BJ (cell line): ENCODE measurements at regions not wholly inside any gene's neighbourhood (a gene's known extent, or its start where the extent isn't known, plus 50 kb on each side); places are given as distances from the start of the nearest gene placed in this dataset.

ENCODE experiments used
- CTCF ChIA-PET: fragments of 350-600 bp; formaldehyde crosslinking; extraction: SDS; loops from one replicate; lab custom pipeline; 2021; ENCODE audit warnings: antibody characterized with exemption, inconsistent platforms; lab: Yijun Ruan, JAX
- POLR2A ChIA-PET: fragments of 300-600 bp; sonication (Branson Sonifier 250); formaldehyde crosslinking; extraction: SDS; loops from one replicate; lab custom pipeline; 2021; ENCODE audit warnings: antibody characterized with exemption; lab: Charles Lee
- DNase-seq: peaks from one replicate; pipeline ENCODE4 v3.0.0-alpha.2; 2011; ENCODE audit warnings: low read depth
- H3K27me3 ChIP-seq: 2 replicates; pipeline ENCODE4 v1.6.0; 2011; ENCODE audit warnings: low read length; ENCODE audit not compliant: control insufficient read depth, insufficient read depth
- H3K36me3 ChIP-seq: 2 replicates; pipeline ENCODE4 v1.5.1; 2011; ENCODE audit warnings: low read length; ENCODE audit not compliant: control insufficient read depth, insufficient read depth
- H3K4me3 ChIP-seq: 2 replicates; pipeline ENCODE4 v1.5.1; 2011; ENCODE audit warnings: low read depth, mild to moderate bottlenecking, control low read depth, low read length
- CTCF ChIP-seq: IDR thresholded peaks from 2 replicates; pipeline ENCODE4 v1.5.1; 2011; ENCODE audit warnings: low read depth, mild to moderate bottlenecking, control low read depth, inconsistent platforms, low read length, moderate library complexity; ENCODE audit not compliant: insufficient read depth

GRCh38 chr6:91268941-91269340, 682.1 kb upstream of the MAP3K7 start:
- DNase-seq = no peak
- Histone ChIP-seq H3K27me3 (no peaks in the 10 kb centered on the region), H3K36me3 (no peaks in the 10 kb centered on the region), H3K4me3 (no peak overlapping the region)
- POLR2A ChIA-PET = no interaction called here
- CTCF ChIA-PET = no interaction called here
- no peak for TF ChIP-seq CTCF

- no peak overlapping the region for H3K4me3 ChIP-seq
- POLR2A ChIA-PET = no interaction called here
- H3K27me3 ChIP-seq = no peaks in the 10 kb centered on the region
- H3K36me3 ChIP-seq = no peaks in the 10 kb centered on the region
- DNase-seq = no peak
- TF ChIP-seq CTCF = no peak
- CTCF ChIA-PET = no interaction called here
These were observed 680.4 kb upstream of the MAP3K7 start for GRCh38 chr6:91267246-91267645.

- TF ChIP-seq CTCF = no peak
- H3K27me3 ChIP-seq = no peaks in the 10 kb centered on the region
- CTCF ChIA-PET = interaction anchor here (0.6 kb wide), 1 partner anchor 628 kb away, joined by 4 read pairs; no protein-coding TSS in a partner anchor
- H3K36me3 ChIP-seq = no peaks in the 10 kb centered on the region
- POLR2A ChIA-PET = no interaction called here
- no peak for DNase-seq
- H3K4me3 ChIP-seq = no peak overlapping the region
These were observed 679.3 kb upstream of the MAP3K7 start for GRCh38 chr6:91266156-91266555.

- no peak for DNase-seq
These were observed 656.6 kb upstream of the MAP3K7 start for GRCh38 chr6:91243436-91243835.

GRCh38 chr6:91242614-91242949, 655.7 kb upstream of the MAP3K7 start:
- POLR2A ChIA-PET = no interaction called here
- TF ChIP-seq CTCF = no peak
- DNase-seq = no peak
- Histone ChIP-seq H3K36me3 (no peaks in the 10 kb centered on the region), H3K4me3 (no peak overlapping the region), H3K27me3 (no peaks in the 10 kb centered on the region)
- CTCF ChIA-PET = no interaction called here

More at GRCh38 chr6:91243436-91243835, 656.6 kb upstream of the MAP3K7 start:
- H3K4me3 ChIP-seq = no peak overlapping the region
- no peaks in the 10 kb centered on the region for H3K27me3 ChIP-seq
- H3K36me3 ChIP-seq = no peaks in the 10 kb centered on the region
- POLR2A ChIA-PET = no interaction called here
- CTCF ChIA-PET = no interaction called here
- TF ChIP-seq CTCF = no peak
